GM12878 (cell line): ENCODE measurements at regions not wholly inside any gene's neighbourhood (a gene's known extent, or its start where the extent isn't known, plus 50 kb on each side); places are given as distances from the start of the nearest gene placed in this dataset.
A peak's percentile ranks its signal among the peaks of the same experiment; 100 is the strongest.

Source experiments
- ATAC-seq: fragments of 200-7000 bp; cut with Tn5 transposase; 3 replicates; pipeline ENCODE4 v1.9.1; 2020; ENCODE audit warnings: mild to moderate bottlenecking, moderate library complexity
- BruUV-seq: library from RNA; stranded (reverse); fragments of 400-500 nt; replicated peaks from 2 replicates; lab custom pipeline; 2021; lab: Mats Ljungman, UMichigan
- CTCF ChIA-PET: fragments of 300-600 bp; sonication (Branson Sonifier 250); formaldehyde crosslinking; extraction: SDS; loops from one replicate; lab custom pipeline; 2021; ENCODE audit warnings: inconsistent platforms; lab: Yijun Ruan, JAX
- POLR2A ChIA-PET: fragments of 350-600 bp; formaldehyde crosslinking; extraction: SDS; loops from one replicate; lab custom pipeline; 2021; ENCODE audit warnings: inconsistent platforms; lab: Charles Lee
- RAD21 ChIA-PET: fragments of 300-600 bp; sonication (Branson Sonifier 250); formaldehyde crosslinking; loops from one replicate; lab custom pipeline; 2023; ENCODE audit warnings: antibody characterized with exemption; ENCODE audit not compliant: unreplicated experiment; lab: Charles Lee
- SMC1A ChIA-PET: fragments of 300-600 bp; sonication (Branson Sonifier 250); formaldehyde crosslinking; loops from one replicate; lab custom pipeline; 2023; ENCODE audit not compliant: unreplicated experiment, uncharacterized antibody; lab: Charles Lee
- DNase-seq: peaks from one replicate; pipeline ENCODE4 v3.0.0-alpha.2; 2011; ENCODE audit warnings: low read depth, low spot score
- FAIRE-seq: peaks from 3 replicates; lab custom pipeline; 2011; peaks lifted over from hg19 to GRCh38; lab: Jason Lieb, UNC
- H2AFZ ChIP-seq: 2 replicates; pipeline ENCODE4 v1.6.0; 2011; ENCODE audit warnings: low read depth, low read length, control low read depth; ENCODE audit not compliant: control insufficient read depth
- H3K27ac ChIP-seq: 2 replicates; pipeline ENCODE4 v1.5.1; 2011; ENCODE audit warnings: control low read depth; ENCODE audit not compliant: control insufficient read depth, insufficient read depth
- H3K27me3 ChIP-seq, 2 experiments: replicated peaks in 1 of 2; 2 replicates each; pipeline versions ENCODE4 v1.6.0 to v1.6.1; 2011; ENCODE audit warnings: low read length in 1 of 2; ENCODE audit not compliant: control insufficient read depth in 2 of 2, insufficient read depth in 2 of 2
- H3K36me3 ChIP-seq, 2 experiments: 2 replicates each; pipeline ENCODE4 v1.5.1; 2011; ENCODE audit warnings: low read length in 1 of 2; ENCODE audit not compliant: control insufficient read depth in 2 of 2, insufficient read depth in 2 of 2
- H3K4me1 ChIP-seq: 2 replicates; pipeline ENCODE4 v1.6.1; 2011; ENCODE audit warnings: mild to moderate bottlenecking, low read length, moderate library complexity, mixed read lengths; ENCODE audit not compliant: control insufficient read depth, insufficient read depth
- H3K4me2 ChIP-seq: 2 replicates; pipeline ENCODE4 v1.6.0; 2011; ENCODE audit warnings: control low read depth; ENCODE audit not compliant: control insufficient read depth, insufficient read depth
- H3K4me3 ChIP-seq: fragments of 200-600 bp; sonication (generic); 2 replicates; pipeline ENCODE4 v1.5.1; 2016
- H3K79me2 ChIP-seq: 2 replicates; pipeline ENCODE4 v1.6.0; 2011; ENCODE audit warnings: low read length; ENCODE audit not compliant: control insufficient read depth, insufficient read depth
- H3K9ac ChIP-seq: 2 replicates; pipeline ENCODE4 v1.8.0; 2011; ENCODE audit warnings: low read length, control low read depth, mixed read lengths; ENCODE audit not compliant: control insufficient read depth, insufficient read depth
- H3K9me3 ChIP-seq: replicated peaks from 3 replicates; pipeline ENCODE4 v1.5.1; 2011; ENCODE audit warnings: mild to moderate bottlenecking, low read length; ENCODE audit not compliant: control insufficient read depth, insufficient read depth
- H4K20me1 ChIP-seq: 2 replicates; pipeline ENCODE4 v1.6.0; 2011; ENCODE audit not compliant: control insufficient read depth, insufficient read depth
- CUX1 ChIP-seq: IDR thresholded peaks from 2 replicates; pipeline ENCODE4 v1.6.1; 2012; ENCODE audit warnings: improper control_type of control experiment, low read depth, low read length; ENCODE audit not compliant: insufficient replicate concordance
- NFYA ChIP-seq: IDR thresholded peaks from 2 replicates; pipeline ENCODE4 v1.6.1; 2011; ENCODE audit warnings: low read depth, mild to moderate bottlenecking, low read length, improper control_type of control experiment, borderline replicate concordance
- PAX8 ChIP-seq: fragments of 450-650 bp; IDR thresholded peaks from 2 replicates; pipeline ENCODE4 v1.6.1; 2017; ENCODE audit warnings: mild to moderate bottlenecking, moderate library complexity
- PRDM15 ChIP-seq: fragments of 450-650 bp; formaldehyde crosslinking; IDR thresholded peaks from 2 replicates; pipeline ENCODE4 v1.4.0; 2020; ENCODE audit warnings: mild to moderate bottlenecking, moderate library complexity
- RFX5 ChIP-seq: IDR thresholded peaks from 2 replicates; pipeline ENCODE4 v1.6.1; 2011; ENCODE audit warnings: low read depth, low read length, improper control_type of control experiment
- STAT1 ChIP-seq: fragments of 450-650 bp; conservative IDR thresholded peaks from 2 replicates; pipeline ENCODE4 v1.6.1; 2014; ENCODE audit warnings: antibody characterized with exemption, mild to moderate bottlenecking
- TCF7 ChIP-seq: IDR thresholded peaks from 2 replicates; pipeline ENCODE4 v1.6.1; 2014; ENCODE audit warnings: antibody characterized with exemption, borderline replicate concordance
- WRNIP1 ChIP-seq: IDR thresholded peaks from 2 replicates; pipeline ENCODE4 v1.6.1; 2011; ENCODE audit warnings: low read depth, low read length, improper control_type of control experiment, borderline replicate concordance
- ZNF592 ChIP-seq: fragments of 450-650 bp; IDR thresholded peaks from 2 replicates; pipeline ENCODE4 v1.6.1; 2017; ENCODE audit warnings: mild to moderate bottlenecking, moderate library complexity
- WGBS: methylation state at CpG from one replicate; pipeline ENCODE4 v1.1.6; 2016; ENCODE audit warnings: low lambda C conversion rate; ENCODE audit not compliant: insufficient replicate concordance, insufficient coverage; ENCODE audit errors: missing lambda C conversion rate; 5-methylcytosine and 5-hydroxymethylcytosine counted together
- in situ Hi-C: fragments of 300-500 bp; cut with MboI; formaldehyde crosslinking; loops from 9 replicates; pipeline ENCODE4 v1.14.3; 2018; ENCODE audit warnings: mixed read lengths
- intact Hi-C: fragments of 100-400 bp; cut with micrococcal nuclease; formaldehyde crosslinking; loops from one replicate; pipeline ENCODE4 v1.14.2; 2022; ENCODE audit not compliant: unreplicated experiment

GRCh38 chr10:77687621-77688020 lies 50.0 kb upstream of the KCNMA1 start:
- no peaks in the 10 kb centered on the region for H4K20me1 ChIP-seq
- CTCF ChIA-PET = interaction anchor here (0.8 to 3.0 kb wide), 8 partner anchors 8 to 45 kb away, joined by 3 to 25 read pairs (median 7); no protein-coding TSS in a partner anchor
- peaks cover 38% of the 10 kb centered on the region for H3K4me1 ChIP-seq
- no peak overlapping the region for H2AFZ ChIP-seq
- RAD21 ChIA-PET = interaction anchor here (1.1 to 3.2 kb wide), 7 partner anchors 10 to 44 kb away, joined by 3 to 13 read pairs (median 4); no protein-coding TSS in a partner anchor
- no peak overlapping the region for H3K27ac ChIP-seq
- intact Hi-C loops = no loop called here
- no peak overlapping the region for H3K4me2 ChIP-seq
- no peaks in the 10 kb centered on the region for H3K36me3 ChIP-seq
- BruUV-seq = no TSS peak
- ATAC-seq (peak; percentile 32; the same call in 2 of the 3 replicates), DNase-seq (no peak), FAIRE-seq (no peak)
- no peak overlapping the region for H3K9ac ChIP-seq
- POLR2A ChIA-PET = interaction anchor here (1.2 kb wide), 1 partner anchor 17 kb away, joined by 3 read pairs; no protein-coding TSS in a partner anchor
- no peaks in the 10 kb centered on the region for H3K79me2 ChIP-seq
- H3K9me3 ChIP-seq = peaks cover 8% of the 10 kb centered on the region; the same call in 2 of the 3 replicates
- WGBS = 88% methylated on average over 2 of the region's 2 CpGs
- H3K27me3 ChIP-seq = no peaks in the 10 kb centered on the region
- in situ Hi-C loops = no loop called here
- H3K4me3 ChIP-seq = no peak overlapping the region
- SMC1A ChIA-PET = interaction anchor here (1.0 to 2.4 kb wide), 8 partner anchors 9 to 45 kb away, joined by 3 to 9 read pairs (median 5); no protein-coding TSS in a partner anchor
- TF ChIP-seq ZNF592 (no peak), RFX5 (no peak), WRNIP1 (no peak), PAX8 (no peak), CUX1 (no peak), NFYA (no peak), STAT1 (no peak), TCF7 (no peak), PRDM15 (CRISPR knock-in tag) (no peak)
